IPS-15b (cell line): ENCODE measurements at regions not wholly inside any gene's neighbourhood (a gene's known extent, or its start where the extent isn't known, plus 50 kb on each side); places are given as distances from the start of the nearest gene placed in this dataset.
"Not testable (repeated sequence)": the region's sequence is repeated elsewhere in the genome, so short reads cannot be mapped to it uniquely, and the experiment has no call there.

ENCODE experiments used
- H3K27me3 ChIP-seq: one replicate; pipeline ENCODE4 v1.6.1; 2013; ENCODE audit warnings: low read length; ENCODE audit not compliant: control insufficient read depth, insufficient read depth
- H3K36me3 ChIP-seq: one replicate; pipeline ENCODE4 v1.6.1; 2013; ENCODE audit warnings: low read length; ENCODE audit not compliant: control insufficient read depth, insufficient read depth
- H3K4me1 ChIP-seq: one replicate; pipeline ENCODE4 v1.6.1; 2013; ENCODE audit warnings: mild to moderate bottlenecking, low read length; ENCODE audit not compliant: control insufficient read depth, insufficient read depth
- H3K4me3 ChIP-seq: one replicate; pipeline ENCODE4 v1.5.1; 2013; ENCODE audit warnings: low read depth, low read length
- H3K9ac ChIP-seq: one replicate; pipeline ENCODE4 v1.6.1; 2013; ENCODE audit warnings: low read depth, mild to moderate bottlenecking, low read length
- H3K9me3 ChIP-seq: one replicate; pipeline ENCODE4 v1.6.1; 2013; ENCODE audit warnings: mild to moderate bottlenecking, low read length; ENCODE audit not compliant: control insufficient read depth, insufficient read depth

GRCh38 chr14:53840444-53840843 lies 116.2 kb downstream of the BMP4 start:
- Histone ChIP-seq H3K9me3 (no peaks in the 10 kb centered on the region), H3K27me3 (no peaks in the 10 kb centered on the region), H3K36me3 (no peaks in the 10 kb centered on the region), H3K4me3 (no peak overlapping the region), H3K9ac (no peak overlapping the region), H3K4me1 (no peaks in the 10 kb centered on the region)

GRCh38 chr14:53838374-53838773 lies 118.3 kb downstream of the BMP4 start:
- Histone ChIP-seq H3K9ac (no peak overlapping the region), H3K36me3 (no peaks in the 10 kb centered on the region), H3K9me3 (no peaks in the 10 kb centered on the region), H3K4me3 (no peak overlapping the region), H3K27me3 (no peaks in the 10 kb centered on the region), H3K4me1 (no peaks in the 10 kb centered on the region)

- not testable (repeated sequence) for H3K9ac ChIP-seq, H3K27me3 ChIP-seq, H3K36me3 ChIP-seq, H3K4me3 ChIP-seq, H3K9me3 ChIP-seq, H3K4me1 ChIP-seq
Measured at GRCh38 chr14:53837656-53838055, 119.0 kb downstream of the BMP4 start.

- no peak overlapping the region for H3K9ac ChIP-seq
- H3K36me3 ChIP-seq = no peaks in the 10 kb centered on the region
- H3K4me1 ChIP-seq = no peaks in the 10 kb centered on the region
- H3K9me3 ChIP-seq = no peaks in the 10 kb centered on the region
- H3K4me3 ChIP-seq = no peak overlapping the region
- no peaks in the 10 kb centered on the region for H3K27me3 ChIP-seq
Measured at GRCh38 chr14:53836551-53836950, 120.1 kb downstream of the BMP4 start.

- Histone ChIP-seq H3K9ac (no peak overlapping the region), H3K36me3 (no peaks in the 10 kb centered on the region), H3K4me1 (peaks cover 5% of the 10 kb centered on the region), H3K27me3 (no peaks in the 10 kb centered on the region), H3K4me3 (no peak overlapping the region), H3K9me3 (no peaks in the 10 kb centered on the region)
Measured at GRCh38 chr14:53828820-53829219, 127.8 kb downstream of the BMP4 start.

GRCh38 chr14:53824061-53824460 lies 132.6 kb downstream of the BMP4 start:
- H3K9me3 ChIP-seq = no peaks in the 10 kb centered on the region

GRCh38 chr14:53814392-53814791 lies 142.2 kb downstream of the BMP4 start:
- H3K27me3 ChIP-seq = no peaks in the 10 kb centered on the region
- no peaks in the 10 kb centered on the region for H3K9me3 ChIP-seq
- no peak overlapping the region for H3K9ac ChIP-seq
- H3K4me1 ChIP-seq = no peaks in the 10 kb centered on the region
- no peak overlapping the region for H3K4me3 ChIP-seq
- no peaks in the 10 kb centered on the region for H3K36me3 ChIP-seq

More at GRCh38 chr14:53824061-53824460, 132.6 kb downstream of the BMP4 start:
- Histone ChIP-seq H3K9ac (no peak overlapping the region), H3K36me3 (no peaks in the 10 kb centered on the region), H3K4me3 (no peak overlapping the region), H3K27me3 (no peaks in the 10 kb centered on the region), H3K4me1 (no peaks in the 10 kb centered on the region)

GRCh38 chr14:53810221-53810620 lies 146.4 kb downstream of the BMP4 start:
- H3K27me3 ChIP-seq = no peaks in the 10 kb centered on the region
- H3K9me3 ChIP-seq = no peaks in the 10 kb centered on the region
- no peak overlapping the region for H3K4me3 ChIP-seq
- H3K4me1 ChIP-seq = no peaks in the 10 kb centered on the region
- H3K9ac ChIP-seq = no peak overlapping the region
- H3K36me3 ChIP-seq = no peaks in the 10 kb centered on the region

- Histone ChIP-seq H3K4me1 (no peaks in the 10 kb centered on the region), H3K27me3 (no peaks in the 10 kb centered on the region), H3K9ac (no peak overlapping the region), H3K4me3 (no peak overlapping the region), H3K36me3 (no peaks in the 10 kb centered on the region), H3K9me3 (no peaks in the 10 kb centered on the region)
Measured at GRCh38 chr14:53808042-53808441, 148.6 kb downstream of the BMP4 start.

- no peaks in the 10 kb centered on the region for H3K36me3 ChIP-seq
- no peaks in the 10 kb centered on the region for H3K27me3 ChIP-seq
- no peak overlapping the region for H3K4me3 ChIP-seq
- no peaks in the 10 kb centered on the region for H3K4me1 ChIP-seq
- no peak overlapping the region for H3K9ac ChIP-seq
- no peaks in the 10 kb centered on the region for H3K9me3 ChIP-seq
Measured at GRCh38 chr14:53807542-53807941, 149.1 kb downstream of the BMP4 start.

GRCh38 chr14:53807108-53807507 lies 149.5 kb downstream of the BMP4 start:
- Histone ChIP-seq H3K9ac (no peak overlapping the region), H3K9me3 (no peaks in the 10 kb centered on the region), H3K36me3 (no peaks in the 10 kb centered on the region), H3K27me3 (no peaks in the 10 kb centered on the region), H3K4me1 (no peaks in the 10 kb centered on the region), H3K4me3 (no peak overlapping the region)

GRCh38 chr14:53796734-53797133 lies 159.9 kb downstream of the BMP4 start:
- Histone ChIP-seq H3K4me3 (no peak overlapping the region), H3K9me3 (no peaks in the 10 kb centered on the region)

More at GRCh38 chr14:53796734-53797133, 159.9 kb downstream of the BMP4 start:
- Histone ChIP-seq H3K36me3 (no peaks in the 10 kb centered on the region), H3K9ac (no peak overlapping the region), H3K4me1 (no peaks in the 10 kb centered on the region), H3K27me3 (no peaks in the 10 kb centered on the region)
